Astrocyte of the spinal cord (primary cell): ENCODE measurements at regions not wholly inside any gene's neighbourhood (a gene's known extent, or its start where the extent isn't known, plus 50 kb on each side); places are given as distances from the start of the nearest gene placed in this dataset.

Experiments used
- DNase-seq: peaks from one replicate; pipeline ENCODE4 v3.0.0; 2011; ENCODE audit warnings: low read depth, low spot score
- H3K4me3 ChIP-seq: 2 replicates; pipeline ENCODE4 v1.5.1; 2011; ENCODE audit warnings: low read depth, mild to moderate bottlenecking, low read length, moderate library complexity
- CTCF ChIP-seq: IDR thresholded peaks from 2 replicates; pipeline ENCODE4 v1.5.1; 2012; ENCODE audit warnings: low read depth, mild to moderate bottlenecking, low read length, inconsistent platforms
- in situ Hi-C: cut with HindIII; loops from 2 replicates; pipeline ENCODE4 v1.10.0; 2017; ENCODE audit warnings: low sequenced_read_pairs

GRCh38 chr11:28581286-28582242, 473.4 kb downstream of the METTL15 start:
- peak; percentile 88 for DNase-seq
- peak; percentile 11 for TF ChIP-seq CTCF
- no peak overlapping the region for H3K4me3 ChIP-seq
- in situ Hi-C loops = no loop called here

GRCh38 chr11:28571371-28571770, 463.2 kb downstream of the METTL15 start:
- DNase-seq = no peak
- in situ Hi-C loops = no loop called here
- no peak overlapping the region for H3K4me3 ChIP-seq
- no peak for TF ChIP-seq CTCF

GRCh38 chr11:28569106-28569505, 460.9 kb downstream of the METTL15 start:
- no peak for TF ChIP-seq CTCF
- in situ Hi-C loops = no loop called here
- H3K4me3 ChIP-seq = no peak overlapping the region
- no peak for DNase-seq

GRCh38 chr11:28566339-28567089, 458.3 kb downstream of the METTL15 start:
- in situ Hi-C loops = no loop called here
- peak; percentile 97 for DNase-seq
- TF ChIP-seq CTCF = no peak
- no peak overlapping the region for H3K4me3 ChIP-seq

GRCh38 chr11:28559492-28559891, 451.3 kb downstream of the METTL15 start:
- in situ Hi-C loops = no loop called here
- peak; percentile 65 for DNase-seq
- H3K4me3 ChIP-seq = no peak overlapping the region
- no peak for TF ChIP-seq CTCF

- DNase-seq = no peak
- in situ Hi-C loops = no loop called here
- TF ChIP-seq CTCF = no peak
- no peak overlapping the region for H3K4me3 ChIP-seq
Observed at GRCh38 chr11:28547321-28547741, 439.1 kb downstream of the METTL15 start.
